ENCODE measurements at regions not wholly inside any gene's neighbourhood (a gene's known extent, or its start where the extent isn't known, plus 50 kb on each side); places are given as distances from the start of the nearest gene placed in this dataset.

DNA sequence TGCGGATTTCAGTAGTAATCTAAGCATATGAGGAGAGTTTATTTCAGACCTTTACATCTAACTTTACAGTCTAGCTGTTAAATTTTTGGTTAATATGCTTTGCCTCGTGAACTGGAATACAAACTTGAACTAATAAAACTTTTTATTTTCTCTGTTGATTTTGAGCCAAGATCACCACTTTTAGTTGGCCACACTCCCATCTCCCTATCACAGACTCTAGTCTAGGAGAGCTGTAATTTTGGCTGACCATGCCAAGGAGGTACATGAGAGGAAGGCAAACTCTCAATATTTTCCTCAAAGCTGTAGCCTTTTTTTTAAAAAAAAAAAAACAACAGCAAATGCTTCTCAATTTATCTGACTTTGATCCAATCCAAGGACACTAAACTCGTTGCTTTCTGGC lies 597.5 kb upstream of the PCDH7 start:
- TF ChIP-seq, protein P1, sequence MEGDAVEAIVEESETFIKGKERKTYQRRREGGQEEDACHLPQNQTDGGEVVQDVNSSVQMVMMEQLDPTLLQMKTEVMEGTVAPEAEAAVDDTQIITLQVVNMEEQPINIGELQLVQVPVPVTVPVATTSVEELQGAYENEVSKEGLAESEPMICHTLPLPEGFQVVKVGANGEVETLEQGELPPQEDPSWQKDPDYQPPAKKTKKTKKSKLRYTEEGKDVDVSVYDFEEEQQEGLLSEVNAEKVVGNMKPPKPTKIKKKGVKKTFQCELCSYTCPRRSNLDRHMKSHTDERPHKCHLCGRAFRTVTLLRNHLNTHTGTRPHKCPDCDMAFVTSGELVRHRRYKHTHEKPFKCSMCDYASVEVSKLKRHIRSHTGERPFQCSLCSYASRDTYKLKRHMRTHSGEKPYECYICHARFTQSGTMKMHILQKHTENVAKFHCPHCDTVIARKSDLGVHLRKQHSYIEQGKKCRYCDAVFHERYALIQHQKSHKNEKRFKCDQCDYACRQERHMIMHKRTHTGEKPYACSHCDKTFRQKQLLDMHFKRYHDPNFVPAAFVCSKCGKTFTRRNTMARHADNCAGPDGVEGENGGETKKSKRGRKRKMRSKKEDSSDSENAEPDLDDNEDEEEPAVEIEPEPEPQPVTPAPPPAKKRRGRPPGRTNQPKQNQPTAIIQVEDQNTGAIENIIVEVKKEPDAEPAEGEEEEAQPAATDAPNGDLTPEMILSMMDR (IDR thresholded peaks at IDR 0.05; ENCODE audit: low read depth, low read length): no peak
- TF ChIP-seq MAX (IDR thresholded peaks at IDR 0.05; ENCODE audit: low read depth, low read length): no peak
- no peak for TF ChIP-seq POLR2A (IDR thresholded peaks at IDR 0.05; ENCODE audit: extremely low read depth, insufficient read length)
- no peak for TF ChIP-seq MYC (IDR thresholded peaks at IDR 0.05; ENCODE audit: low read depth, low read length)
